IMR-90 (cell line): ENCODE measurements at regions not wholly inside any gene's neighbourhood (a gene's known extent, or its start where the extent isn't known, plus 50 kb on each side); places are given as distances from the start of the nearest gene placed in this dataset.

Source experiments
- BHLHE40 ChIP-seq: fragments of 150-350 bp; IDR thresholded peaks from 2 replicates; pipeline ENCODE4 v1.6.1; 2016; ENCODE audit warnings: mild to moderate bottlenecking, low read depth, low read length
- CEBPB ChIP-seq: IDR thresholded peaks from 2 replicates; pipeline ENCODE4 v1.6.1; 2012; ENCODE audit warnings: low read depth, low read length, improper control_type of control experiment
- CHD1 ChIP-seq: IDR thresholded peaks from 2 replicates; pipeline ENCODE4 v1.6.1; 2012; ENCODE audit warnings: low read depth, low read length, improper control_type of control experiment
- CTCF ChIP-seq: conservative IDR thresholded peaks from 2 replicates; pipeline ENCODE4 v1.5.1; 2012; ENCODE audit warnings: mild to moderate bottlenecking, low read depth, low read length, improper control_type of control experiment
- FOS ChIP-seq: fragments of 150-350 bp; IDR thresholded peaks from 2 replicates; pipeline ENCODE4 v1.6.1; 2016; ENCODE audit warnings: low read depth, low read length
- MAFK ChIP-seq: IDR thresholded peaks from 2 replicates; pipeline ENCODE4 v1.6.1; 2012; ENCODE audit warnings: low read depth, low read length, improper control_type of control experiment
- MAZ ChIP-seq: IDR thresholded peaks from 2 replicates; pipeline ENCODE4 v1.6.1; 2012; ENCODE audit warnings: low read depth, mild to moderate bottlenecking, low read length, improper control_type of control experiment, moderate library complexity, borderline replicate concordance
- POLR2A ChIP-seq: IDR thresholded peaks from 2 replicates; pipeline ENCODE4 v1.6.1; 2012; ENCODE audit warnings: mild to moderate bottlenecking, low read depth, low read length
- RCOR1 ChIP-seq: IDR thresholded peaks from 2 replicates; pipeline ENCODE4 v1.6.1; 2012; ENCODE audit warnings: mild to moderate bottlenecking, low read length, improper control_type of control experiment; ENCODE audit not compliant: insufficient replicate concordance
- SMC3 ChIP-seq: fragments of 150-350 bp; IDR thresholded peaks from 2 replicates; pipeline ENCODE4 v1.6.1; 2016; ENCODE audit warnings: low read depth, mild to moderate bottlenecking, antibody characterized with exemption, low read length, moderate library complexity

GRCh38 chr7:93016681-93017381 is 100.9 kb downstream of the SAMD9 start:
- TF ChIP-seq CTCF (no peak), MAZ (no peak), SMC3 (no peak), RCOR1 (no peak), POLR2A (no peak), FOS (no peak), BHLHE40 (no peak), CEBPB (no peak), MAFK (no peak), CHD1 (no peak)
